Nephron (organoid): ENCODE measurements at regions not wholly inside any gene's neighbourhood (a gene's known extent, or its start where the extent isn't known, plus 50 kb on each side); places are given as distances from the start of the nearest gene placed in this dataset.

Experiments
- H3K27ac Mint-ChIP-seq, 3 experiments: 2 replicates each; pipeline ENCODE4 v1.8.0; 2020; ENCODE audit warnings: mixed read lengths in 3 of 3, mild to moderate bottlenecking in 2 of 3, moderate library complexity in 1 of 3
- H3K27me3 Mint-ChIP-seq: 2 replicates; pipeline ENCODE4 v1.8.0; 2021; ENCODE audit warnings: low read depth, mild to moderate bottlenecking, moderate library complexity, mixed read lengths
- H3K36me3 Mint-ChIP-seq: 2 replicates; pipeline ENCODE4 v1.8.0; 2020; ENCODE audit warnings: low read depth, mixed read lengths
- H3K4me1 Mint-ChIP-seq: 2 replicates; pipeline ENCODE4 v1.8.0; 2020; ENCODE audit warnings: mixed read lengths
- H3K4me3 Mint-ChIP-seq, 3 experiments: 2 replicates each; pipeline ENCODE4 v1.8.0; 2020; ENCODE audit warnings: mild to moderate bottlenecking in 3 of 3, mixed read lengths in 3 of 3, moderate library complexity in 2 of 3
- H3K9me3 Mint-ChIP-seq: 2 replicates; pipeline ENCODE4 v1.8.0; 2020; ENCODE audit warnings: mixed read lengths
- CTCF ChIP-seq, 3 experiments: fragments of 200-600 bp; sonication (generic); IDR thresholded peaks; one replicate each; pipeline ENCODE4 v1.5.0; 2021; ENCODE audit warnings: antibody characterized with exemption in 3 of 3; ENCODE audit not compliant: unreplicated experiment in 3 of 3

GRCh38 chr15:47283246-47283645 is 434.1 kb upstream of the SEMA6D start:
- H3K4me1 Mint-ChIP-seq = no peaks in the 10 kb centered on the region
- no peaks in the 10 kb centered on the region for H3K36me3 Mint-ChIP-seq
- no peak overlapping the region for H3K4me3 Mint-ChIP-seq
- H3K27ac Mint-ChIP-seq = no peak overlapping the region
- H3K9me3 Mint-ChIP-seq = peaks cover 4% of the 10 kb centered on the region
- no peaks in the 10 kb centered on the region for H3K27me3 Mint-ChIP-seq
- no peak for TF ChIP-seq CTCF (IDR thresholded peaks at IDR 0.05; ENCODE audit: unreplicated experiment in 3 of 3)

GRCh38 chr15:47288794-47289193 is 428.5 kb upstream of the SEMA6D start:
- Mint-ChIP-seq H3K4me3 (no peak overlapping the region), H3K4me1 (peaks cover 6% of the 10 kb centered on the region), H3K27me3 (no peaks in the 10 kb centered on the region), H3K36me3 (no peaks in the 10 kb centered on the region), H3K27ac (no peak overlapping the region), H3K9me3 (no peaks in the 10 kb centered on the region)
- no peak for TF ChIP-seq CTCF (IDR thresholded peaks at IDR 0.05; ENCODE audit: unreplicated experiment in 3 of 3)

- Mint-ChIP-seq H3K9me3 (no peaks in the 10 kb centered on the region), H3K27me3 (no peaks in the 10 kb centered on the region), H3K4me1 (peaks cover 6% of the 10 kb centered on the region)
Measured at GRCh38 chr15:47289656-47290055, 427.6 kb upstream of the SEMA6D start.

GRCh38 chr15:47291767-47292166 is 425.5 kb upstream of the SEMA6D start:
- H3K36me3 Mint-ChIP-seq = no peaks in the 10 kb centered on the region
- H3K4me1 Mint-ChIP-seq = peaks cover 20% of the 10 kb centered on the region
- peak overlapping the region in 1 of 3 experiments; percentile 19 for H3K27ac Mint-ChIP-seq
- H3K27me3 Mint-ChIP-seq = no peaks in the 10 kb centered on the region
- H3K9me3 Mint-ChIP-seq = no peaks in the 10 kb centered on the region
- no peak overlapping the region for H3K4me3 Mint-ChIP-seq
- no peak for TF ChIP-seq CTCF (IDR thresholded peaks at IDR 0.05; ENCODE audit: unreplicated experiment in 3 of 3)

More at GRCh38 chr15:47289656-47290055, 427.6 kb upstream of the SEMA6D start:
- Mint-ChIP-seq H3K36me3 (no peaks in the 10 kb centered on the region), H3K27ac (no peak overlapping the region), H3K4me3 (no peak overlapping the region)
- TF ChIP-seq CTCF (IDR thresholded peaks at IDR 0.05; ENCODE audit: unreplicated experiment in 3 of 3) = no peak

GRCh38 chr15:47292638-47293190 is 424.6 kb upstream of the SEMA6D start:
- no peak for TF ChIP-seq CTCF (IDR thresholded peaks at IDR 0.05; ENCODE audit: unreplicated experiment in 3 of 3)
- H3K4me3 Mint-ChIP-seq = no peak overlapping the region
- H3K36me3 Mint-ChIP-seq = no peaks in the 10 kb centered on the region
- no peak overlapping the region for H3K27ac Mint-ChIP-seq
- no peaks in the 10 kb centered on the region for H3K27me3 Mint-ChIP-seq
- H3K9me3 Mint-ChIP-seq = no peaks in the 10 kb centered on the region
- H3K4me1 Mint-ChIP-seq = peaks cover 24% of the 10 kb centered on the region

GRCh38 chr15:47293466-47294162 is 423.7 kb upstream of the SEMA6D start:
- Mint-ChIP-seq H3K9me3 (no peaks in the 10 kb centered on the region), H3K27me3 (no peaks in the 10 kb centered on the region), H3K27ac (peak overlapping the region in 2 of 3 experiments; percentile 5 to 13), H3K36me3 (no peaks in the 10 kb centered on the region), H3K4me3 (no peak overlapping the region), H3K4me1 (peaks cover 24% of the 10 kb centered on the region)
- no peak for TF ChIP-seq CTCF (IDR thresholded peaks at IDR 0.05; ENCODE audit: unreplicated experiment in 3 of 3)
